ENCODE measurements at regions not wholly inside any gene's neighbourhood (a gene's known extent, or its start where the extent isn't known, plus 50 kb on each side); places are given as distances from the start of the nearest gene placed in this dataset.
"Not testable (repeated sequence)": the region's sequence is repeated elsewhere in the genome, so short reads cannot be mapped to it uniquely, and the experiment has no call there.

DNA sequence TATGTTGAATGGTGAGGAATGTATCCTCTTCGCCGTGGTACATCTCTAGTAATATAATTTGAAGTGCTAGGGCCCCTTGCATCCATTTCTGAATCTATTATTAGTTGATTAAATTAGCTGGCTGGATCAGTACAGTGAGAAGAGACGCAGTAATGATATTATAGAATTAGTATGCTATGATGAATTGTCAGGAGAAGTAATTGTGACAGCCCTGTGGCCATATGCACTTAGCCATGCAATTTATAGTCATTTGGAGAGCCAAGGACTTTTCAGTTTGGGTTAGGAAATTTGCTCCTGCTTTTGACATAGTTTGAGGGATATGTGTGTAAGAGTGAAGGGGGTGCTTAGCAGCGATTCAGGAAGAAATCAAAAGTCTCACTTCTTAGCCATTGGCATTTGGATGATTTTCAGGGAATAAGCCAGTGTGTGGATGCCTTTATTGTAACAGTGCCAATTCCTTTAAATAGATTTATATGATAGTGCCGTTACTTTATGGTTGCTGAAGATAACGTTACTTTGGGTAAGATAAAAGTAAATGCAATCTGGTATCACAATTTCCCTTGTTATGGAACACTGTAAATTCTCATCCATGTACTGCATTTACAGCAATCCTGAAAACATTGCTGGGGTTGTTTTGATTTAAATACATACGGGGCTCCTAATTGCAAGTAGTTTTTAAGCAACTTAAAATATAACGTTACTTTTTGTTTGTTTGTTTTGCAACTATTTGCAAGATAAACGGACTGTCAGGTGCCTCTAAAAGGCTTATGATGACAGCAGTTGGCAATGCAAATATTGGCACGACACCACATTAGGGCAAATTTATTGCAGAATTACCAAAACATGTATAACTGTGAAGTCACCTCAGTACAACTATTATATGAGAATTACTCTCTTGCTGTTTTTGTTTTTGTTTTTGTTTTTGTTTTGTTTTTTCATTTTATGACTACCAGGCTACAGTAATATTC is 875.4 kb upstream of the WWC1 start:
- in situ Hi-C loops (cut with MboI; ENCODE audit: low sequenced_read_pairs) = no loop called here

GRCh38 chr5:167417662-167418061 is 873.8 kb upstream of the WWC1 start:
- in situ Hi-C loops (cut with MboI; ENCODE audit: low sequenced_read_pairs) = no loop called here

DNA sequence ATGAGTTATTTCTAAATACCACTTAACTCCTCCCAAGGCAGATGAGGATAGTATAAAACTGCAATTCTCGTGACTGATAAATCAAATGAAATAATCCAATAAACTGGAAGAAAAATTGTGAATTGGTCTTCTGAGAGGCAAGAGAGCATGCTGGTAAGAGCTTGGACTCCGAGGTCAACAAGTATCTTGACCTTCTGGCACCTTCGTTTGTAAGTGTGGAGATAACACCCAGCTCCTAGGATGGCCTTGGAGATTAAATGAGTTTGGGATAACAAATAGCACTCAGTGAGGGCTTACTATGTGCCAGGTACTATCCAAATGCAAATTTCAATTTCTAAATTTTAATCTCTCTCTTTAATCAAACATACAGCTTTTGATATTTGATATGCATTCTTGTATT is 866.3 kb upstream of the WWC1 start:
- in situ Hi-C loops (cut with MboI; ENCODE audit: low sequenced_read_pairs) = no loop called here

DNA sequence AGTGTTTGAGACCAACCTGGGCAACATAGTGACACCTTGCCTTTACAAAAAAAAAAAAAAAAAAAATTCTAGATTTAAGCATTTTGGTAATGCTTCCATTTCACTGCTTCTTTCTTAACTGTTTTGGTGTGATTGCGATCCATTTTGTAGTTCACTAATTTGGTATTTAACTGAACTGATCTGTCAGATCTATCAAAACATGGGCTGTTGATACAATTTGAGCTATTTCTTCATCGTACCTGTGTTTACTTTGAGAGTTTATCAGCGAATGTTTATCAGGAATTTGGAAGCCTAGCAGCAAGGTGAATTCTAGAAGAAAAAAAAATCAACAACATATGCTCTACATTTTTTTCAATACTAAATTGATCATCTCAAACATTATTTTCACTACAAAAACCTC is 864.9 kb upstream of the WWC1 start:
- in situ Hi-C loops (cut with MboI; ENCODE audit: low sequenced_read_pairs) = no loop called here

- in situ Hi-C loops (cut with MboI; ENCODE audit: low sequenced_read_pairs) = not testable (repeated sequence)
Measured at GRCh38 chr5:167427641-167428040, 863.8 kb upstream of the WWC1 start.

GRCh38 chr5:167440846-167441245 is 850.6 kb upstream of the WWC1 start:
- in situ Hi-C loops (cut with MboI; ENCODE audit: low sequenced_read_pairs) = no loop called here

DNA sequence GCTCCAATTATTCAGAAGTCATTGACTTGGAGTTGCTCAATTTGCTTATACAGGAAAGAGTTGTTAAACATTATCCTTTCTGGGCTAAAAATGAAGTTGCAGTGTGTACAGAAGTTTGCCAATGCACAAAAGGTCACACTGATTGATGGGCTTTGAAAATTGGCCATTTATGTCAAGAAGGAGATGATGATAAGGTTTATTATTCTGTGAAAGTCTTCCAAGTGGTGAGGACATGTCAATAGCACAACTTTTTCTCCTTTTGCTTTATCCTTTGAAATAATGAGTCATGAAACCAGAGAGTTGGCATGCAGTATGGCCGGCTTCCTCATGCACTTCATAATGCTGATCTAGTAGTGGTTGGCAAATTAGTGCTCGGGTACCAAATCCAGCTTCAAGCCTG is 848.5 kb upstream of the WWC1 start:
- in situ Hi-C loops (cut with MboI; ENCODE audit: low sequenced_read_pairs) = no loop called here

GRCh38 chr5:167447466-167448375 is 843.7 kb upstream of the WWC1 start:
- in situ Hi-C loops (cut with MboI; ENCODE audit: low sequenced_read_pairs) = no loop called here

DNA sequence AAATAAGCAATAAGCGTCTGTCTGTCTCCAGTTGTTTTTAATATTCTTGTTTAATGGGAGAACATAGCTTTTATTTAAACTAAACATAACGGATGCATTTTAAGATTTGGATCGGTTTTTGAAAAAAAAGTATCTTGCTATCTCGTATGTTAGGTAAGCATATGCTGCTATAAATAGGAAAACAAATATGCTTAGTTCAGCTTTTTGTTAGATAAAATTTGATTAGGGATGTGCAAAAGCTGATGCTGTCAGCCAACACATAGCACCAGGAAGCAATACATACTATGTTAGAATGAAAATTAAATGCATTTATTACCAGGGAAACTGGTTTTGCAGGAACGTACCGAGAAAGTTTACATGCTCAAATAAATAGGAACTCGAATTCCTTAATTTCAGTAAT is 843.1 kb upstream of the WWC1 start:
- in situ Hi-C loops (cut with MboI; ENCODE audit: low sequenced_read_pairs) = no loop called here

DNA sequence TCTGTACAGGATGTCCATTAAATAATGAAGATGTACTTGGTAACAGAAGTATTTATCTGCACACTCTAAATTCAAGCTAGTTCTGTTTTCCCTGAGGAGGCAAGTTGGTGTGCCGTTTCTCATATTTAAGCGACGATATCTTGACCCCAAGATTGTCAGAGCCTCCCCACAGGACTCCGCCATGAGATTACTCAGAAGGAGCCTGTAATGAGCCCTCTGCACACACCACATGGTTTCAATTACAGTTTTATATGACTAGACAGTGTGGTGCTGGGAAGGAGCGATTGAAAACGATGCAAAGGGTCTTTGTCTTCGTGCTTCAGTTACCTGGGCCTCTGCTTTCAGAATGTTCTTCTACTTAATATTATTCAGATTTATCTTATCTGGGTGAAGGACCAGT is 840.4 kb upstream of the WWC1 start:
- in situ Hi-C loops (cut with MboI; ENCODE audit: low sequenced_read_pairs) = no loop called here

- in situ Hi-C loops (cut with MboI; ENCODE audit: low sequenced_read_pairs) = no loop called here
Measured at GRCh38 chr5:167452136-167452535, 839.3 kb upstream of the WWC1 start.

DNA sequence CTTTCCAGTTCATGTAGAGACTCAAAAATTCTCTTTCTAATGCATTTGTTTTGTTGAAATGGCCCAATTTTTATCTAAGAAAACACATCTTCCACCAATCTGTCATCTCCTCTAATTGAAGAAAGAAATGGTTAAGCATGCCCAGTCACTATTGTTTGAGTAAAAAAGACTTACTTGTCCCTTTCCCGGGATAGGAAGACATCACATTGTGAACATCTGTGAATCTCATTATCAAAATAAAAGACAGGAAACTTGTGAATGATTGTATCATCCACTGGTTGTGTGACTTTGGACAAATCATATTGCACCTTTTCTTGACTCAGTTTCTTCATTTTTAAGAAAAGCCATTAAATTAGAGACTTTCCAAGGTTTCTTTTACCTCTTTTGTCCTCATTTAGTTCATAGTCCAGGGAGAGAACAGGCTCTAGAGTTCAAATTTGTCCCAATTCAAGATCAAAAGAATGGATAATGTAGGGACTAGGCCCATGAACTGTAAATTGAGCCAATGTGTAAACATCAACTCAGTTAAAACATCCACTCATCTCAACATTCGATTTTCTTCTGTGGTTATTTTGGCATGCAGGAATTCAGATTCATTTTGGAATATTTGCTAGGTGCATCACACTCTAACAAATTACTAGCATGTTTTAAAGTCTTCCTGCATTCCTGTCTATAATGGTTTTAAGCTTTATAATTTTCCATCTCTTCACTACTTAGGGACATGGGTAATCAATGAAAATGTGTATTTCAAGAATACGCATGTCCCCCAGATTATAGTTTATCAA is 838.0 kb upstream of the WWC1 start:
- in situ Hi-C loops (cut with MboI; ENCODE audit: low sequenced_read_pairs) = no loop called here

DNA sequence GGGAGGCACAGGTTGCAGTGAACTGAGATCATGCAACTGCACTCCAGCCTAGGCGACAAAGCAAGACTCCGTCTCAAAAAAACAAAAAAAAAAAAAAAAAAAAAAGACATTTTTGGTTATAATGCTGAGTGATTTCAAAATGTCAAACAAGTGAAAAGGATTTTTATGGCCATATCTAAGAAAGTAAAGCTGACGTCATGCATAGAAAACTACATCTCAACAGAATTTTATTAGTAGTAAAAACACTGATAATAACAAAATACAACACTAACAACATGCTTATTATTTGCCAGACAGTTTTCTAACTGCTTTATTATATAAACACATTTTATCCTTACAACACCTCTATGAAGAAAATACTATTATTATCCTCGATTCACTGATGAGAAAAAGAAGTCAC is 833.0 kb upstream of the WWC1 start:
- in situ Hi-C loops (cut with MboI; ENCODE audit: low sequenced_read_pairs) = no loop called here

DNA sequence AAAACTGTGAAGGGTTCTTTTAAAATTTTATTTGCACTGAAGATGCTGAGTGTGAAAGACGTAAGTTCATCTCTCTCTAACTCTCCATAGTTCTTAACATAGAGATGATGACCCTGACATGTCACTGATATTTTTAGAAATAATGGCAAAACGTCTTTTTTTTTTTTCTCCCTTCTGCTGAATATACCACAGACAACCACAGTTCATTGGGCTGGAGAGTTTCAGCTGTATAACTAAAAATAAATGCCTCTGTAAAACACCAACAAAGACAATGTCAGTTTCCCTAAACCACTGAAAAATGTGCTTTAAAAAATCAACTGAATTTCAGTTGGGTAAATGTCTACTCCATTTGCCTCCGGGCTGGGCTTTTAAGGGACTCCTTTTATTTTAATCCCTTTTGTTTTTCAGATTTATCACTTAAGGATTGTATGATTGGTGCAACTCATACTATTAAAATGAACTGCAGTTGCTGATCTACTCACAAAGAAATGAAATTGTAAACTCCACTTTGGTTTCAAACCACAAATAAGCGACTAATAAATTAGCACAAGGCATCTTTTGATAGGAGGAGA is 830.9 kb upstream of the WWC1 start:
- in situ Hi-C loops (cut with MboI; ENCODE audit: low sequenced_read_pairs) = no loop called here

DNA sequence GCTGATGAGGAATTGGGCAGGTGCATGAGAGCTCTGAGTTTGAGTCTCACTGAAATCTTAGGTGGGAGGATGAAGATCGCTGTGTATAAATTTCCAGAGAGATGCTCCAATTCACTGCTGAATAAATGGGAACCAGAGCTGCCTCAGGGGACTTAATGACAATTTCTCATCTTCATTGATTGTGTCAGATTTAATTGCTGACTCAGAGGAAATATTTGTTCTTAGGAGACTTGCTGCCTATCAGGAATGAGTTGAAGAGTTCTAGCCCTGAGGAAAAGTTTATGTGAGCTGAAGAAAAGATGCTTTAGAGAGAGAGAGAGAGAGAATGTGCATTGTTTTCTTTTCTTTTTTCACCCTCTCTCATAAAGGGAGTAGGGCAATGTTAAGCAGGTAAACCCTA is 827.5 kb upstream of the WWC1 start:
- in situ Hi-C loops (cut with MboI; ENCODE audit: low sequenced_read_pairs) = no loop called here

- in situ Hi-C loops (cut with MboI; ENCODE audit: low sequenced_read_pairs) = no loop called here
Measured at GRCh38 chr5:167466992-167467391, 824.5 kb upstream of the WWC1 start.

DNA sequence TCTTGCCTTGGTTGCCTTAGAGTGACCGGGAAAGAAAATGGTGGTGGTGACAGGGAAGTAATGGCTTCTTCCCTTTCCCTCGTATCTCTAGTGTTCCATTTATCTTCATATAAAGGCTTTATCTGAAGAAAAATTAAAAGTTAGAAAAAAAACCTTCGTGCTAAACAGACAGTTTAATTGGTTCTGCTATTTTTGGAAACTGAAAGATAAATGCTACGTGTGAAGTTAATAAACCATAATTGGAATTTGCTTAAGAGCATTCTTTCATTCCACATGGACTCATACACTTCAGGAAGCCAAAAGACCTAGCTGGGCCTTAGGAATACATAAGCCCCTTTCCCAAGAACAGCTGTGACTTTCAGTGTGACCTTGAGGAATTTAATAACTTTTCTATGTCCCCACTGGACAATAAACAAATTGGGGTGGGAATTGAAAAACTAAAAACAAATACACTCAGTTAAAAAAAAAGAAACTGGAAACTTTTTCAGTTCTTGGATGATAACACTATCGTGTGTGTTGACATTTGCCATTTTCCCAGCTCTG is 818.8 kb upstream of the WWC1 start:
- in situ Hi-C loops (cut with MboI; ENCODE audit: low sequenced_read_pairs) = no loop called here

GRCh38 chr5:167478188-167478587 is 813.3 kb upstream of the WWC1 start:
- in situ Hi-C loops (cut with MboI; ENCODE audit: low sequenced_read_pairs) = no loop called here

DNA sequence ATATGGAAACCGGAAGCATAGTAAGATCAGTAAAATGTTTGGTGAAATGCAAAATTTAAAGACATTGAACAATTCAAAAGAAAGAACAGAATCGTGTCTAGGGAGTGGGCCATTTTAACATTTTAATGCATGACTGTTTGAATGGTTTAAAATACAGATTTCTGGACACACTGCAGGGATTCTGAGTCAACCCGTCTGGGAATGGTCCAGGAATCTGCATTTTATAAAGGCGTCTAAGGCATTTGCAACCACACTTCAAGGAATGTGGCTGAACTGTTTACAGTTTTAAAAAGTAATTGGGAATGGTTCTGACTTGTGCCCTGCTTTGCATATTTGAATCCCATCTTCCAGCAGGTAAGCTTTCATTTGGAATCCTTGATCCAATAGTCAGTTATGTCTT is 811.7 kb upstream of the WWC1 start:
- in situ Hi-C loops (cut with MboI; ENCODE audit: low sequenced_read_pairs) = no loop called here

GRCh38 chr5:167481345-167481744 is 810.1 kb upstream of the WWC1 start:
- in situ Hi-C loops (cut with MboI; ENCODE audit: low sequenced_read_pairs) = no loop called here
